SK-N-SH treated with all-trans-retinoic acid at 6 μM for 48 hours (cell line): ENCODE measurements at regions not wholly inside any gene's neighbourhood (a gene's known extent, or its start where the extent isn't known, plus 50 kb on each side); places are given as distances from the start of the nearest gene placed in this dataset.

Source experiments
- ATAC-seq: fragments of 200-7000 bp; cut with Tn5 transposase; 3 replicates; pipeline ENCODE4 v1.9.1; 2020; ENCODE audit warnings: mild to moderate bottlenecking, moderate library complexity
- ARNTL ChIP-seq: fragments of 450-650 bp; formaldehyde crosslinking; IDR thresholded peaks from 2 replicates; pipeline ENCODE4 v1.5.0; 2020; ENCODE audit warnings: low read depth, mild to moderate bottlenecking, moderate library complexity, borderline replicate concordance
- BACH2 ChIP-seq: fragments of 250-450 bp; sonication (Bioruptor Pico); IDR thresholded peaks from 2 replicates; pipeline ENCODE4 v1.9.0; 2021; ENCODE audit warnings: mild to moderate bottlenecking, borderline replicate concordance
- CSDC2 ChIP-seq: fragments of 250-450 bp; sonication (Bioruptor Pico); IDR thresholded peaks from 2 replicates; pipeline ENCODE4 v1.5.0; 2020; ENCODE audit warnings: mild to moderate bottlenecking, moderate library complexity
- ESRRG ChIP-seq: fragments of 250-450 bp; sonication (Bioruptor Pico); IDR thresholded peaks from 2 replicates; pipeline ENCODE4 v1.6.1; 2021; ENCODE audit warnings: mild to moderate bottlenecking
- GLIS3 ChIP-seq: fragments of 250-450 bp; sonication (Bioruptor Pico); IDR thresholded peaks from 2 replicates; pipeline ENCODE4 v1.5.0; 2020; ENCODE audit warnings: mild to moderate bottlenecking, moderate library complexity
- ISL1 ChIP-seq: fragments of 250-450 bp; sonication (Bioruptor Pico); IDR thresholded peaks from 2 replicates; pipeline ENCODE4 v2.1.2; 2022; ENCODE audit warnings: mild to moderate bottlenecking, moderate library complexity
- OSR1 ChIP-seq: fragments of 250-450 bp; sonication (Bioruptor Pico); IDR thresholded peaks from 2 replicates; pipeline ENCODE4 v1.8.0; 2022; ENCODE audit warnings: moderate library complexity, mild to moderate bottlenecking, inconsistent platforms
- PPARA ChIP-seq: fragments of 250-450 bp; sonication (Bioruptor Pico); IDR thresholded peaks from 2 replicates; pipeline ENCODE4 v1.5.0; 2020; ENCODE audit warnings: mild to moderate bottlenecking, borderline replicate concordance
- RARB ChIP-seq: fragments of 250-450 bp; sonication (Bioruptor Pico); IDR thresholded peaks from 2 replicates; pipeline ENCODE4 v1.8.0; 2021; ENCODE audit warnings: mild to moderate bottlenecking, moderate library complexity
- SNAI2 ChIP-seq: fragments of 250-450 bp; sonication (Bioruptor Pico); IDR thresholded peaks from 2 replicates; pipeline ENCODE4 v1.5.0; 2020; ENCODE audit warnings: mild to moderate bottlenecking, moderate library complexity
- TCF4 ChIP-seq: fragments of 250-450 bp; sonication (Bioruptor Pico); IDR thresholded peaks from 2 replicates; pipeline ENCODE4 v1.8.0; 2021; ENCODE audit warnings: mild to moderate bottlenecking, moderate library complexity, borderline replicate concordance
- TOX ChIP-seq: fragments of 250-450 bp; sonication (Bioruptor Pico); IDR thresholded peaks from 2 replicates; pipeline ENCODE4 v1.8.0; 2021; ENCODE audit warnings: mild to moderate bottlenecking, moderate library complexity, borderline replicate concordance
- TSHZ2 ChIP-seq: fragments of 250-450 bp; sonication (Bioruptor Pico); IDR thresholded peaks from 2 replicates; pipeline ENCODE4 v1.5.0; 2020; ENCODE audit warnings: mild to moderate bottlenecking, moderate library complexity
- ZC3H10 ChIP-seq: fragments of 250-450 bp; sonication (Bioruptor Pico); IDR thresholded peaks from 2 replicates; pipeline ENCODE4 v1.5.1; 2021; ENCODE audit warnings: mild to moderate bottlenecking, moderate library complexity
- ZFP3 ChIP-seq: fragments of 250-450 bp; sonication (Bioruptor Pico); IDR thresholded peaks from 2 replicates; pipeline ENCODE4 v1.5.0; 2020; ENCODE audit warnings: mild to moderate bottlenecking, moderate library complexity
- ZFP30 ChIP-seq: fragments of 450-650 bp; formaldehyde crosslinking; IDR thresholded peaks from 2 replicates; pipeline ENCODE4 v1.5.0; 2022; ENCODE audit warnings: mild to moderate bottlenecking, moderate library complexity
- ZNF565 ChIP-seq: fragments of 450-650 bp; formaldehyde crosslinking; conservative IDR thresholded peaks from 2 replicates; pipeline ENCODE4 v1.5.0; 2020; ENCODE audit warnings: low read depth, mild to moderate bottlenecking, moderate library complexity
- ZNF70 ChIP-seq: fragments of 450-650 bp; formaldehyde crosslinking; IDR thresholded peaks from 2 replicates; pipeline ENCODE4 v1.5.0; 2020; ENCODE audit warnings: mild to moderate bottlenecking, moderate library complexity
- ZNF8 ChIP-seq: fragments of 450-650 bp; formaldehyde crosslinking; IDR thresholded peaks from 2 replicates; pipeline ENCODE4 v1.5.0; 2020; ENCODE audit warnings: mild to moderate bottlenecking, moderate library complexity
- TF ChIP-seq, protein P1 (sequence below): fragments of 250-450 bp; sonication (Bioruptor Pico); IDR thresholded peaks from 2 replicates; pipeline ENCODE4 v1.8.0; 2021; ENCODE audit warnings: low read depth, mild to moderate bottlenecking, moderate library complexity, borderline replicate concordance
- TF ChIP-seq, protein P2 (sequence below): fragments of 250-450 bp; sonication (Bioruptor Pico); IDR thresholded peaks from 2 replicates; pipeline ENCODE4 v1.5.1; 2021; ENCODE audit warnings: mild to moderate bottlenecking, moderate library complexity

DNA sequence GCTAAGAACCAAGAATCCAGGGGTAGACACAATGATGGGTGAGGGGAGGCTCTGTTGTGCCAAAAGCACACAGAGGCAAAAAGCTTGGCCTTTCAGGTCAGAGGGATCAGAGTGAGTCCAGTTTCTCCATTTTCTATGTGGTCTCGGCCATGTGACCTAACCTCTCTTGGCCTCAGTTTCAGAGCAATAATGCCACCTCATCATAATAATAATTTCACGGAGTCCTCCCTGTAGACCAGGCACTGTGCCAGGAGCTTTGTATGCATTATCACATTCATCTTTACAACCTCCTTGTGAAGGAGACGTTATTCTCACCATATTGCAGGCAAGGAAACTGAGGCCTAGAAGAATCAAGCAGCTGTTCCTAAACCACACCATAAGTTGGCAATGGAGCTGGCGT, 120.2 kb downstream of the WT1 start (continued):
- no peak for TF ChIP-seq ZC3H10
- no peak for TF ChIP-seq ZFP30 (CRISPR knock-in tag)
- no peak for TF ChIP-seq ZFP3
- no peak for TF ChIP-seq ZNF8 (CRISPR knock-in tag)
- TF ChIP-seq, protein P1, sequence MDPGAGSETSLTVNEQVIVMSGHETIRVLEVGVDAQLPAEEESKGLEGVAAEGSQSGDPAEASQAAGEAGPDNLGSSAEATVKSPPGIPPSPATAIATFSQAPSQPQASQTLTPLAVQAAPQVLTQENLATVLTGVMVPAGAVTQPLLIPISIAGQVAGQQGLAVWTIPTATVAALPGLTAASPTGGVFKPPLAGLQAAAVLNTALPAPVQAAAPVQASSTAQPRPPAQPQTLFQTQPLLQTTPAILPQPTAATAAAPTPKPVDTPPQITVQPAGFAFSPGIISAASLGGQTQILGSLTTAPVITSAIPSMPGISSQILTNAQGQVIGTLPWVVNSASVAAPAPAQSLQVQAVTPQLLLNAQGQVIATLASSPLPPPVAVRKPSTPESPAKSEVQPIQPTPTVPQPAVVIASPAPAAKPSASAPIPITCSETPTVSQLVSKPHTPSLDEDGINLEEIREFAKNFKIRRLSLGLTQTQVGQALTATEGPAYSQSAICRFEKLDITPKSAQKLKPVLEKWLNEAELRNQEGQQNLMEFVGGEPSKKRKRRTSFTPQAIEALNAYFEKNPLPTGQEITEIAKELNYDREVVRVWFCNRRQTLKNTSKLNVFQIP (CRISPR knock-in tag): no peak
- no peak for TF ChIP-seq ZNF70 (CRISPR knock-in tag)
- TF ChIP-seq RARB (CRISPR knock-in tag): no peak
- TF ChIP-seq CSDC2 (CRISPR knock-in tag): no peak
- no peak for TF ChIP-seq ESRRG (CRISPR knock-in tag)
- no peak for TF ChIP-seq ISL1 (CRISPR knock-in tag)
- TF ChIP-seq BACH2 (CRISPR knock-in tag): no peak
- TF ChIP-seq, all 23 proteins: peak for 0

- no peak for ATAC-seq
Measured at GRCh38 chr11:32316232-32316631, 119.1 kb downstream of the WT1 start.

GRCh38 chr11:32316858-32317642, 118.3 kb downstream of the WT1 start:
- no peak for TF ChIP-seq ZNF565
- no peak for TF ChIP-seq TSHZ2 (CRISPR knock-in tag)
- TF ChIP-seq PPARA: no peak
- TF ChIP-seq GLIS3 (CRISPR knock-in tag): no peak
- TF ChIP-seq ARNTL: no peak
- TF ChIP-seq ZC3H10: no peak
- TF ChIP-seq CSDC2 (CRISPR knock-in tag): no peak
- TF ChIP-seq SNAI2 (CRISPR knock-in tag): no peak
- TF ChIP-seq ZNF8 (CRISPR knock-in tag): no peak
- no peak for TF ChIP-seq ISL1 (CRISPR knock-in tag)
- TF ChIP-seq TOX (CRISPR knock-in tag): no peak
- TF ChIP-seq TCF4 (CRISPR knock-in tag): no peak
- TF ChIP-seq RARB (CRISPR knock-in tag): no peak
- no peak for ATAC-seq

More at GRCh38 chr11:32316232-32316631, 119.1 kb downstream of the WT1 start:
- no peak for TF ChIP-seq OSR1 (CRISPR knock-in tag)

DNA sequence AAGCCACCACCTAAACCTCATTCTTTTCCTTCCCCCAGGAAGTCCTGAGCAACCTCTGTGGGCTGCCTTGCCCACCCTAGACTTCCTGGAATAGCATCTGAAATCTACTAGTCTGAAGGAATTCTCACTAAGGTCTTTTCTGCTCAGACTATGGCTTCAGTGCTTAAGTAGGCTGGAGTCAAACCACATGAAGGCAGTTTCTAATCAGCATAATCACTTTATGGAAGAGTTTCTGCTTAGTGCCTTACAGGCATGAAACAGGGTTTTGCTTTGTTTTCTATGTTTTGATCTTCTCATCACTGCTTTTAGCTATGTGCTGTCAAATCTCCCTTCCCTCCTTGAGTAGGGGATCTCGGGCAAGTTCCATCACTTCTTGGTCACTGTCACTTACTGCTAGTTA, 117.7 kb downstream of the WT1 start:
- no peak for ATAC-seq
- TF ChIP-seq TCF4 (CRISPR knock-in tag) (no peak), ARNTL (no peak), OSR1 (CRISPR knock-in tag) (no peak), RARB (CRISPR knock-in tag) (no peak), ISL1 (CRISPR knock-in tag) (no peak), ZFP3 (no peak)

GRCh38 chr11:32318071-32319055, 117.0 kb downstream of the WT1 start:
- no peak for ATAC-seq
- TF ChIP-seq SNAI2 (CRISPR knock-in tag) (no peak), TOX (CRISPR knock-in tag) (no peak), ZFP3 (no peak), ZNF70 (CRISPR knock-in tag) (no peak)
- TF ChIP-seq, protein P1 (CRISPR knock-in tag): no peak
- TF ChIP-seq, protein P2, sequence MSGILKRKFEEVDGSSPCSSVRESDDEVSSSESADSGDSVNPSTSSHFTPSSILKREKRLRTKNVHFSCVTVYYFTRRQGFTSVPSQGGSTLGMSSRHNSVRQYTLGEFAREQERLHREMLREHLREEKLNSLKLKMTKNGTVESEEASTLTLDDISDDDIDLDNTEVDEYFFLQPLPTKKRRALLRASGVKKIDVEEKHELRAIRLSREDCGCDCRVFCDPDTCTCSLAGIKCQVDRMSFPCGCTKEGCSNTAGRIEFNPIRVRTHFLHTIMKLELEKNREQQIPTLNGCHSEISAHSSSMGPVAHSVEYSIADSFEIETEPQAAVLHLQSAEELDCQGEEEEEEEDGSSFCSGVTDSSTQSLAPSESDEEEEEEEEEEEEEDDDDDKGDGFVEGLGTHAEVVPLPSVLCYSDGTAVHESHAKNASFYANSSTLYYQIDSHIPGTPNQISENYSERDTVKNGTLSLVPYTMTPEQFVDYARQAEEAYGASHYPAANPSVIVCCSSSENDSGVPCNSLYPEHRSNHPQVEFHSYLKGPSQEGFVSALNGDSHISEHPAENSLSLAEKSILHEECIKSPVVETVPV (CRISPR knock-in tag): no peak
